ENCODE measurements at regions not wholly inside any gene's neighbourhood (a gene's known extent, or its start where the extent isn't known, plus 50 kb on each side); places are given as distances from the start of the nearest gene placed in this dataset.

GRCh38 chr18:2420367-2420766, 150.9 kb downstream of the METTL4 start:
- Histone ChIP-seq H3K36me3 (ENCODE audit: control insufficient read depth, insufficient read depth, low read length) (no peaks in the 10 kb centered on the region), H3K27me3 (replicated peaks; ENCODE audit: control insufficient read depth, insufficient read depth, low read length) (peaks cover 1% of the 10 kb centered on the region), H3K4me1 (no peaks in the 10 kb centered on the region), H3K4me3 (ENCODE audit: low read depth, low read length) (no peak overlapping the region), H3K9me3 (no peaks in the 10 kb centered on the region)
- ChIA-PET POLR2A (no interaction called here), CTCF (no interaction called here)
- no peaks in the 10 kb centered on the region for H3K36me3 Mint-ChIP-seq (ENCODE audit: insufficient read depth, unreplicated experiment)
- intact Hi-C loops (cut with micrococcal nuclease; ENCODE audit: unreplicated experiment) = no loop called here
- H3K9me3 Mint-ChIP-seq (ENCODE audit: unreplicated experiment) = peaks cover 10% of the 10 kb centered on the region
- no peak overlapping the region for H3K4me3 Mint-ChIP-seq (ENCODE audit: unreplicated experiment)
- H3K27ac Mint-ChIP-seq (ENCODE audit: unreplicated experiment) = no peak overlapping the region
- TF ChIP-seq CTCF (IDR thresholded peaks at IDR 0.05; ENCODE audit: insufficient read depth in 1 of 2, low read depth in 1 of 2, low read length in 1 of 2, severe bottlenecking in 1 of 2, unreplicated experiment in 1 of 2) = no peak
- DNase-seq = no peak
- no peaks in the 10 kb centered on the region for H3K4me1 Mint-ChIP-seq (ENCODE audit: low read depth, unreplicated experiment)
- BruUV-seq (replicated peaks) = no TSS peak
- H3K27me3 Mint-ChIP-seq (ENCODE audit: insufficient read depth, unreplicated experiment) = peaks cover 12% of the 10 kb centered on the region

GRCh38 chr18:2423761-2424160, 147.5 kb downstream of the METTL4 start:
- DNase-seq = no peak
- Histone ChIP-seq H3K4me3 (ENCODE audit: low read depth, low read length) (no peak overlapping the region), H3K27me3 (replicated peaks; ENCODE audit: control insufficient read depth, insufficient read depth, low read length) (peaks cover 1% of the 10 kb centered on the region), H3K4me1 (no peaks in the 10 kb centered on the region), H3K9me3 (no peaks in the 10 kb centered on the region), H3K36me3 (ENCODE audit: control insufficient read depth, insufficient read depth, low read length) (no peaks in the 10 kb centered on the region)
- no peak overlapping the region for H3K27ac Mint-ChIP-seq (ENCODE audit: unreplicated experiment)
- H3K9me3 Mint-ChIP-seq (ENCODE audit: unreplicated experiment) = no peaks in the 10 kb centered on the region
- no peaks in the 10 kb centered on the region for H3K4me1 Mint-ChIP-seq (ENCODE audit: low read depth, unreplicated experiment)
- BruUV-seq (replicated peaks) = no TSS peak
- intact Hi-C loops (cut with micrococcal nuclease; ENCODE audit: unreplicated experiment) = no loop called here
- peaks cover 16% of the 10 kb centered on the region for H3K27me3 Mint-ChIP-seq (ENCODE audit: insufficient read depth, unreplicated experiment)
- ChIA-PET POLR2A (no interaction called here), CTCF (no interaction called here)
- no peaks in the 10 kb centered on the region for H3K36me3 Mint-ChIP-seq (ENCODE audit: insufficient read depth, unreplicated experiment)
- no peak overlapping the region for H3K4me3 Mint-ChIP-seq (ENCODE audit: unreplicated experiment)
- no peak for TF ChIP-seq CTCF (IDR thresholded peaks at IDR 0.05; ENCODE audit: insufficient read depth in 1 of 2, low read depth in 1 of 2, low read length in 1 of 2, severe bottlenecking in 1 of 2, unreplicated experiment in 1 of 2)

GRCh38 chr18:2424420-2424819, 146.9 kb downstream of the METTL4 start:
- ChIA-PET POLR2A (no interaction called here), CTCF (no interaction called here)
- Histone ChIP-seq H3K36me3 (ENCODE audit: control insufficient read depth, insufficient read depth, low read length) (no peaks in the 10 kb centered on the region), H3K4me1 (no peaks in the 10 kb centered on the region), H3K4me3 (ENCODE audit: low read depth, low read length) (no peak overlapping the region), H3K9me3 (no peaks in the 10 kb centered on the region), H3K27me3 (replicated peaks; ENCODE audit: control insufficient read depth, insufficient read depth, low read length) (peaks cover 1% of the 10 kb centered on the region)
- Mint-ChIP-seq H3K36me3 (ENCODE audit: insufficient read depth, unreplicated experiment) (no peaks in the 10 kb centered on the region), H3K9me3 (ENCODE audit: unreplicated experiment) (no peaks in the 10 kb centered on the region), H3K4me3 (ENCODE audit: unreplicated experiment) (no peak overlapping the region), H3K27ac (ENCODE audit: unreplicated experiment) (no peak overlapping the region), H3K4me1 (ENCODE audit: low read depth, unreplicated experiment) (no peaks in the 10 kb centered on the region), H3K27me3 (ENCODE audit: insufficient read depth, unreplicated experiment) (peaks cover 16% of the 10 kb centered on the region)
- BruUV-seq (replicated peaks) = no TSS peak
- TF ChIP-seq CTCF (IDR thresholded peaks at IDR 0.05; ENCODE audit: insufficient read depth in 1 of 2, low read depth in 1 of 2, low read length in 1 of 2, severe bottlenecking in 1 of 2, unreplicated experiment in 1 of 2) = no peak
- DNase-seq = no peak
- intact Hi-C loops (cut with micrococcal nuclease; ENCODE audit: unreplicated experiment) = no loop called here

Measured in Caco-2 (cell line).